NOMO-1 treated with dmso at 0.1 percent for 144 hours (cell line): ENCODE measurements at regions not wholly inside any gene's neighbourhood (a gene's known extent, or its start where the extent isn't known, plus 50 kb on each side); places are given as distances from the start of the nearest gene placed in this dataset.

Experiments
- DNase-seq: peaks from one replicate; lab custom pipeline; 2025; ENCODE audit not compliant: unreplicated experiment; lab: John Stamatoyannopoulos, UW

DNA sequence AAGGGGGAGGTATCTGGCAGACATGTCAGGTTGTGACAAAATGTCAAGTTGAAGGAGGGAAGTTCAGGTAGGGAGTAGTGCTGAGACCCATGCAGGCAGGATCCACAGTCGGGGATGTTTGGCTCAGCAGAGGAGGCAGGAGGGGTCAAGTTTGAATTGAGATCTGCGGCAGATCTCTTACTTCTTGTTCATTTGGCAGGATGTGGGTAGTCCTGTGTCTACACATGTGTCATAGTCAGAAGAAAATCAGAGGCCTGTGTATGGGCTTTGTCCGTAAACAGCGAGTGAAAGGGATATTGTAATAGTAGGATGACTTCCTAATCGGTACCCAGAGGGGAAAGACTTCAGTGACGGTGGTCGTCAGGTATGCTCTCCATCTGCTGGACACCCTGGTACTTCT lies 203.8 kb upstream of the MTPN start:
- no peak for DNase-seq

DNA sequence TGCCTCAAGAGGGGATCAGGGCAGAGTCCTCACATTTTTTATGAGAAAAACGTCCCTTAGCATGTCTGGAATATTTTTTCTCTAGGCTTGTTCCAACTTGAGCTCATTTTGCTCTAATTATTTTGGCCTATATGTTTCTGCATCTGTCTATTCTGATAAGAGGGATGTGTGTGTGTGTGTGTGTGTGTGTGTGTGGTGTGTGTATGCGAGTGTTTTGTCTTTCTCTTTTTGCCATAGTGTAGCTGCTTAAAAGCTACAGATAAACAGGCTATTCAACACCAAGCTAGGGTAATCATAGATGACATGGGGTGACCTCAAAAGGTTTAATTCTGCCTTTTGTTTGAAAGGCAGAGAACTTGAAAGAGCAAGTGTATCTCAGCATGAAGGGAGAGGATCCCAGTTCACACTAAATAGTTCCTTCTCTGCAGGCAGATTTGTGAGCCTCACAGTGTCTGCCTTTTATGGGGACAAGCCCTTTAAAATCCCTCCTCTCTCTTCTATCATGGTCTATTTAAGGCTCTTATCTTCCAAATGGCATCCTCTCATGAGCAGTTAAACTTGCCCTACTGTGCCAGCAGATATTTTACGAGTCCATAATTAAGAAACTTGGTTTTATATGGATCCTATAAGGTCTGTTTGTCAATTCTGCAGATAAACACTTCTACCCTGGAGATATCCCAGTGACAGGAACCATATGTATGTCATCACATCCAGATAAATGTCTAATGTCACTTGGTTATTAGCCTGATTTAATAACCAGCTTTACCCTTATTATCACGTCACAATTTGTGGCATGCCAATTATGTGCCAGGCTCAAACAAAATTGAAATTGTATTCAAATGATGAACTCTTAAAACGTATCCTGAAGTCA lies 202.9 kb upstream of the MTPN start:
- DNase-seq = no peak

DNA sequence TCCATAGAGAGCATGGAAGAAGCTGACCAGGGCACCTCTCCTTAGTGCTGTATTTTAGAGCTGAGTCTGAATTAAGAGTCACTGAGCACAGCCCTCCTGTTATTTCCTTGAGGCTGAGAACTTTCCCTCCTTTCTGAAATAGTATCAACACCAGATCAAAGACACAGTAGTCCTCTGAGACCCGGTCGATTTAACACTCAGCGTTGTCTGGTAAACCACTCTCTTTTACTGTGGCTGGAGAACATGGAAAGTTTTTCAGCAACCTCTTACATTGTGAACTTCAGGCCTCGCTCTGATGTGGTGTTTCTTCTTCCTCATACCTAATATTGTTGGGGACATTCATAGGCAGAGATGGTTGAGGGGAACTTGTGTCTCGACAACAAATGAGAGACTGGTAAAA lies 202.0 kb upstream of the MTPN start:
- DNase-seq = no peak

DNA sequence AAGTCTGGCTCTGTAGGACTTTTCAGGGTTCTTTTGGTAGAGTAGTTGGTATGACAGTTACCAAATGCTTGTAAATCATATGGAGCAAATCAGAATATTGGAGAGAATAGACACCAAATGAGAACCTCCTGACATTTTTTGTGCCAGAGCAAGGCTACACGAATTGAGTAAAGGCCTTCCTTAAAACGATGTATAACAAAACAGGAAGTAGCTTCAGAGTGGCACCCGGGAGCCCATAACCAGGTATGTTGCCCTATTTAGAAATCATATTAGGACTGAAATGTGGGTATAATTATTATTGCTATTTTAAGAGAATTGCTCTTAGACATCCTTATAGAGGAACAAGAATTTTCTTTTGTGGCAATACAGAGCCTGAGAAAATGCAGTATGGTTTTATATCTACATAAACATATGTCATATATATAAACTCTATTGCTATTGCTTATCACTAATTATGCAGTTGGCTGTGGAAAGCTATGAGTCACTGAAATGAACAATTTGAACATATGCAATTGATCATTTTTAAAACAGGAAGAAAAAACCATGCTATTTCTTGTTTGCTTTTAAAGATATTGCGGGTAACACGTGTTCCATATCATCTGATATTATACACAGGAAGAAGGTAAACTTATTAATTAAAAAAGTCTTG lies 197.4 kb upstream of the MTPN start:
- no peak for DNase-seq

DNA sequence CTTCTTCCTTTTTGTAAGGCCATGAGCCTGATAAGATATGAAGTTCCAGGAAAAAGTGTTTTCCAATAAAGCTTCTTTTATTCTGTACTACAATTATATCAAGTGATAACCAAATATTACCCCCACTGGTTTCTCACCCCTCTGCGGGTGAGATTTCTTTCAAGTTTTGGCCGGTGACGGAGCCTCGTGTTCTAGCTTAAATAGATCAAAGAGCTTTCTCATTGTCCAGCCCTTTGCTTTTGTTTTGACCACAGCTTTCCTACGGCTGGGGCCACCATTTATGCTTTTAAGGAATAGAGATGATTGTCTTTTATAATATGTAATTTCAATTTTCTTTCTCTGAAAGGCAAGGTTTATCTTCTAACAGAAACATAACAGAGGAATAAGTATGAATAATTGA lies 196.7 kb upstream of the MTPN start:
- DNase-seq = no peak

DNA sequence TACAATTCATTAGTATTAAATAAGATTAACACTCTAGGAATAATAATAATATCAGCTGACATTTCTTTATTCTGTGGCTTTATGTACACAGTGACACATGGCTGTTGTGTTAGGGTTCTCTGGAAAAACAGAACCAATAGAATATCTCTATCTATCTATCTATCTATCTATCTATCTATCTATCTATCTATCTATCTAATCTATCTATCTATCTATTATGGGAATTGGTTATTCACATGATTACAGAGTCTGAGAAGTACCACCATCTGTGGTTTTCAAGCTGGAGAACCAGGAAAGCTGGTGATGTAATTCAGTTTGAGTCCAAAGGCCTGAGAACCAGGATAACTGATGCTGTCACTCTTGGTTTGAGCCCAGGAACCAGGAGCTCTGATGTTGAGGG lies 194.1 kb upstream of the MTPN start:
- no peak for DNase-seq

DNA sequence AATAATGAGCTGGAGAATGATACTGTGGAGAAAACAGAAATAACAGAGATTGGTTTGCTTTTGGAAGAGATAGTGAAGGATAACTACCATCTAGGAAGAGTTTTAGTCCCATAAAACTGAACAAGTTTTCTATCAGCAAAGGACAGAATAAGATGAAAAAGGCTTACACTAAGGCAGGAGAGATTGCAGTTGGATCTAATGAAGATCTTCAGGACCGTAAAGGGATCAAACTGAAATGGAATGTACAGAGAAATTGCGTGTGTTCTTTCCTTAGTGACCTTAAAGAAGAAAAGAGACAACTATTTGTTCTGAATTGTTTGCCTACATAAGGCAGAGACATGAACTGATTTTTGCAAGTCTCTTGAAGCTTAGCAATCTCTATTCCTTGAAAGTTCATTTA lies 191.7 kb upstream of the MTPN start:
- no peak for DNase-seq

DNA sequence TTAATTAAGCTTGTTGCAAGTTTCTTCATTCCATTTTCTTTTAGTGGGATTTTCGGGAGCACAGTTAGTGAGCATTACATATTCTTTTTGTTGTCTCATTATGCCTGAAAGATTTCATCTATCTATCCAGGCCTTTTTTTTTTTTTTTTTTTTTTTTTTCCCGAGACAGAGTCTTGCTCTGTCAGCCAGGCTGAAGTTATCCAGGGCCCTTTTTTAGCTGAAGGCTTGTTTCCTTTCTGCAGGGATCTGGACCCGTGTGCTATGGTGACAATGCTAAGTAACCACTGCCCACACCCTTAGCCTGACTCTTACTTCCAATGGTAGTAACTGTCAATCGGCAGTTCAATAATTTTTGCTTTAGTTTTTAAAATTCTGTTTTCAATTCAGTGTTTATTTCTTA lies 190.8 kb upstream of the MTPN start:
- no peak for DNase-seq

DNA sequence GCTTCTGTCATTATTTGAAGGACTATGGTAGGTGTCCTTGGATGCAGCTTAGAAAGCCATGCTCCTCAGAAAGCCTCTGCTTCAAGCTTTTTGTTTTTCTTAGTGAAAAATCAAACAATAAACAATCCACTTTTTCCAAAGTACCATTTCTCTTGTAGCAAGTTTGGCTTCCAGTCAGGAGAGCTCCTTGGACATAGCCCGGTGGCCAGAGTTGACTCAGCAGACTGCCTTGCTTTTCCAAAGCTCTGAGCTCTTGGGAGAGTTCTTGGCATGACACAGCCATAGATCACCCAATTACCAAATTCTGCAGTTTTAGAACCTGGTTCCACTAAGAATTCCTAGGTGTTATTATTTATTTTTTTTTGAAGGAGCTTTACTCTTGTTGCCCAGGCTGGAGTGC lies 189.4 kb upstream of the MTPN start:
- DNase-seq = no peak

DNA sequence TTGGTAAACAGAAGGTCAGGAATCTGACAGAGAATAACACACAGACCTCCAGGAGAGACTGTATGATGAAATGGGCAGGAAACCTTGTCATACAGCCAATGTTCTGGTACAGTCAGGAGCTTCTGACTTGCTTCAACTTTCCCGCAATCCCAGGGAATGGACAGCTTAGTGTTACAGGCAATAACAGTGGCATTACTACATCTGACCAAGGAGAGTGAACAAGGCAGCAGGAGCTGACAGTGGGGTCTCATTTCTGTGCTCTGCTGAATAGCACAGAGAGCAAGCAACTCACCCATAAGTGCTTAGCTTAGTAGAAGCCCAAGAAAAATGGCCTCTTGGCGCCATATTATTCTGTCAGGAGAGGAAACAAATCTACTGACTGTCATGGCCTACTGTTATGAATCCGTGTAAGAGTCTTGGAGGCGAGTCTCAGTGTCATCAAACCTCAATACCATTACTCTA lies 186.2 kb upstream of the MTPN start:
- DNase-seq = no peak

DNA sequence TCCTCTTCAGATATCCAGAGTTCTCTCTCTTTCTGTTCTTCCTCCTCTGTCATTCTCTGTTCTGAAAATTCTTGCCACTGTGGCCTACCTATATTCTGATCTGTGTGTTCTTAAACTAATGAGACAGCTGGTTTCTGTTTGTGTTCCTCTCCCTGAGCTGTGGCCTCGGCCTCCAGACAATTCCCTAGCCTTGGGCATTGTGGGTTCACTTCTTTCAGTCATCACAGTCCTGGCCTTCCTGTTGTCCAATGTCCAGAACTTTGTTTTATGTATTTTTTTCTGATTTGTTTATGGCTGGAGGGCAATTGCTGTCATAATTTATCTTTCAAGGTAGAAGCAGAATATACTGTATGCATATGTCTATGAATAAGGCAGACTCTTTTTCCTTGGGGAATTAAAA lies 173.2 kb upstream of the MTPN start:
- no peak for DNase-seq

DNA sequence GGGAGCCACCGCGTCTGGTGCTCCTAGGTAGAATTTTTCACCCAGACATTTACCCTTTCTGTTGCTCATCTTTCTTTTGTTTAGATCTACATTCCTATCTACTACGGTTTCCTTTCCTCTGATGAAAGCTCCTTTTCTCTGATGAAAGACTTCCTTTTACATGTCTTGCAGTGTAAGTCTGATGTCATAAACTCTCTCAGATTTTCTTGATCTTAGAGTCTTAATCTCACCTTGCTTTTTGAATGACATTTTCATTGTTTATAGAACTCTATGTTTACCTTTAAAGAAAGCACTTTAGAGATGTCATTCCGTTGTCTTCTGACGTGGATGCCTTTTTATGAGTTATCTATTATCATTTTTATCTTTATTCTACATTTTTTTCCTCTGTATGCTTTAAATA lies 171.8 kb upstream of the MTPN start:
- no peak for DNase-seq

DNA sequence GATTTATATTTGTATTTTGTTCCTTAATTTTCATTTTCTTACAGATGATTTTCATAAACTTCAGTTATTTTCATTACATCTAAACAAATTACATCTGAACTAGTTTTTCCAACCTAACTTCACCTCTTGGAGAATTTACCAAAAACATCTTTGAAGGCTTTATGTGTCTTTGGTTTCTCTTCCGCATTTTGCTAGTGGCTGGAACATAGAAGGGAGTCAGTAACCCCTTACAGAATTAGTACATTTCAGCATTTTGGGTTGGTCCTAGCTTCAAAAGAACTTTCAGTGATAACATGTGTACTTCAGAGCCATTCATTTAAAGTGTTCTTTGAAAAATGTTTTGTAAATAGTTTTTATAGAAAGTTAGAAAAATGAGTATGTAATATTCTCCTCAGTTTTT lies 169.8 kb upstream of the MTPN start:
- no peak for DNase-seq

DNA sequence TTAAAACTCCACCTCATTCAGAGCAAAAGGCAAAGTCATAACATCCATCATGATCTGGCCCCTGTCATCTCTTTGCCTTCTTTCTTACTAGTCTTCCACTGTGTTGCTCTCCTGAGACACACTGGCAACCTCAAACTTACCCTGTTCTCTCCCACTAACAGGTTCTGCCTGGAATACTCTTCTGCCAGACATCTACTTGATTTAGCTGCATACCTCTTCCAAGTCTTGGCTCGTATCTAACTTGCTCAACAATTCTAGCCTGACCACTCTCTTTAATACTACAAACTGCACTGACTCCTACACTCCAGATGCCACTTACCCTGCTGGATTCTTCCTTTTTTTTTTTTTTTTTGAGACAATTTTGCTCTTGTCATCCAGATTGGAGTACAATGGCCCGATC lies 167.0 kb upstream of the MTPN start:
- DNase-seq = no peak

DNA sequence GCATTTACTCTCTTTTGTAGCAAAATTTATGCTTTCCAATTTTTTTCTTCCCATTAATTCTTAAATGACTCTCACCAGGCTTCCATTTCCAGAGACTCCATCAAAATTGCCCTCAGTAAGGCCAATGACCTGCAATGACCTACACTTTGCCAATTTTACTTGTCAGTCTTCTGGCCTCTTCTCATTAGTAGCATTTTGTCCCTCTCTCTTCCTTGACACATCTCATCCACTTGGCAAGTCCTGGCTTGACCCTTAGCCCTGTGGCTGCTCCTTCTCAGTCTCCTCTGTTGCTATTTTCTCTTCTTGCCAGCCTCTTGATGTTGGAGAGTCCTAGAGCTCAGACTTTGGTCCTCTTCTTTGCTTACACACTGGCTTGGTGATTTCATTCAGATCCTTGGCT lies 166.1 kb upstream of the MTPN start:
- DNase-seq = no peak

DNA sequence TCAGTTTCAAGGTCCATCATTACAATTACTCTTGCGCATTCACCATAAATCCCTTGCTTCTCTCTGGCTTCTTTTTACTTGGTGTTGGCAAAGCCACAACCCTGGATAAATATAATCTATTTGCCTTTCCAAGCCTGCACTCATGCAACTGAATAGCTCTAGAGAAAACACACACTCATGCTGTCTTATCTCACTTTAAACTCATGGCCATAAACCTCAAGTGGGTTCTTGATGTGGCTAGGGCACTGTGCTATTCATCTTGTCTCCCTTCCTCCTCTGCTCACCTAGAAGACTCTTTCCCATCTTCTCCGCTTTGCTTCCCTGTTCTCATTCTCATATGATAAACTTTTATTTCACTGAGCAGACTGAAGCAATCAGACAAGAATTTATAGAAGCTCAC lies 165.4 kb upstream of the MTPN start:
- DNase-seq = no peak

DNA sequence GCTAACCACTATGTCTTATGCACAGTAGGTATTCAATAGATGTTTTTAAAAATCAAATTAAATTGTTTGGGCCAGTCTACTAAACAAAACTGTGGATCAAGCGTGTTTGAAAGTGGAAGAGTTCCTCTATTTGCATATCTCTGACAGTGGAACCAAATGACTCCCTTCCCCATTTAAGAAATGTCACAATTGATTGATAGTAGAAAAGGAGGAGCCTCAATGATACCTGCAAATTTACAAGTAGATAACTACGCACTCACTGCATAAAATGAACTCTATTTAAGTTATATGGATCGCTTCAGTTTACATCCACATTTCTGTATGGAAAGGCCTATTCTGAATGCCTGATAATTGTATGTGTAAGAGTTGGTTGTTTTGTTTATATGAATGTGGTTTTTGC lies 163.3 kb upstream of the MTPN start:
- DNase-seq = no peak

DNA sequence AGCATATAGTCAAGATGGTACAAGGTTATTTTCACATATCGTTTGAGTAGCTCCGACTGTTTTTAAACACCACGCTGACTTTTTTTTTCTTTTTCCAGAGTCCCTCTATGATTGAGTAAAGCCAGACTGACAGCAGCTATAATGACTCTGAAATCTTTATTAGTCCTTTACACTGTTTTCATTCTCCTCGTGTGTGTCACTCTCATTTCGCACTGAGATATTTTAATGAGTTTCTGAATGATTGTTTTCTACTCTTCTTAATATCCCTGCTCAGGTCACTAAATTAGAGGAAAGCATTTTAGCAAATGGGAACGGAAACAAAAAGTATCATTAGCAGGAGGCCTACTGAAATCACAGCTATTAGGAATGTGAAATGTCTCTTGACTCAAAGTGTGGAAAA lies 162.3 kb upstream of the MTPN start:
- DNase-seq = no peak

DNA sequence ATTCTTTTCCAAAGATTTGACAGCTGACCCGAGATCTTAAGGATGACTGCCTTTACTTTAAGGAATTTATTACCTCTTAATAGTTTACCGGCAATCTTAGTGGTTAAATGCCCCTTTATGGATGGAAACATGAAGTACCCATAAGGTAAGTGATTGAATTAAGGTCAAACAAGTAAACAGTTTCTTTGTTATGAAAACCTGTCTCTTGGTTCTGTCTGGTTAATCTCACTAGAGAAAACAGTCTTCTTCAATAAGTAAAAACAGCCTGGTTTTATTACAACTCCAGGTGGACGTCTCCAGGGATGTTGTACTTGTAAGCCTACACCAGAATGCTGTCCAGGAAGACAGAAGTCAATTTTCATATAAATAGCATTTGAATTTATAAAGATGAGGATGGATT lies 161.8 kb upstream of the MTPN start:
- DNase-seq = no peak

DNA sequence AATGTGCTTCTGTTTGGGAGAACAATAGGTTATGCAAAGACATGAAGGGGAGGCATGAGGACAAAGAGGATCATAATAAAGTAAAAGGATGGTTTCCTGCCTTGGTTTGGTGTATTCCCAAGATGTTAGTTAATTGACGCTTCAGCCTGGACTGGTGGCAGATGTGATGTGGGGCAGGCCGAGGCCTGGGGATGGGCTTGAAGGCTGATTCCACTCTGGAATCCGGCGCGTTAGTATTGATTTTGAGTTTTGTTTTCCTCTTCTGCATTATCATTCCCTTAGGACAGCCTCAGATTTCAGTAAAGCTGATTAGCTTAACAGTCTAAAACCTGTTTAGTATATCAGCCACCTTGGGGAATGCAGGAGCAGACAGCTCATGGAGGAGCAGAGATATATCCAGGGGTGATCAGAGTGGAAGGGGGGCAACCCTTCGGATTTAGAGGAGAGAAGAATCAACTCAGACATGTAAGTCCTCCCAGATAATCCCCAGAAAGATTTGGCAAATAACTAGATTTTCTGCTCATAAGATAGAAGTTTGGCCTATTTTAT lies 159.8 kb upstream of the MTPN start:
- no peak for DNase-seq

DNA sequence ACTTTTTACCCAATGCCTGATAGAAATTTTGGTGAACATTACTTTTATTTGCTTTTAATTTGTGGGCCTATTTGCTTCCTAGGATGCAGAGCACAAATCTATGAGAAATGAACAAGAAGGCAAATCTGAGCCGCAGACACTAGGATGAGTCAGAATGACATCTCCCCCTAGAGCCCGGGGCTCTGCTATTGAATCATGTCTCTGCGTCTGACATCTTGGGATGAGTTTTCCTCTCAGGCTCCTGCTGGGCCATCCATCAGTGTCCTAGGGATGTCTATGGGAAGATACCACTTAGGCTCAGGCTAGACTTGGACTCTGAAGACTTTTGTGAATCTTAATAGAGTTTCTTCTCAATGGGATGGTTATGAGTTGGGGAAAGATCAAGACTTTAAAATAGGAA lies 157.3 kb upstream of the MTPN start:
- no peak for DNase-seq

DNA sequence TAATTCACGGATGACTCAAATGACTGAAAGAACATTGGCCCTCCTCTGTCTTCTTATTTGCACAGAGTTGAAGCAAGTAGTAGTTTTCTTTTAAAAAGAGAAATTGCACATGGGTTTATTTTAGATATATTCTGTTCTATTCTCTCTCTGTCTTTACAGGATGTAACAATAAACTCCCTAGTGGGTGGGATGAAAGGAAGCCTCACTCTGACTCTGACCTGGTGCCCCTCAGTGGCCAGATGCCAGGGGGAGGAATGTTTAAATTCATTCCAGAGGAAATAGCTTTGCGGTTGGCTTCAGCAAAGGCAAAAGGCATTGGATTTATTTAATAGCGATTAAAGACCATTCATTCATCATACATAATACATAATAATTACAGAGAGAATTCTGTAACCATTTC lies 156.4 kb upstream of the MTPN start:
- no peak for DNase-seq

DNA sequence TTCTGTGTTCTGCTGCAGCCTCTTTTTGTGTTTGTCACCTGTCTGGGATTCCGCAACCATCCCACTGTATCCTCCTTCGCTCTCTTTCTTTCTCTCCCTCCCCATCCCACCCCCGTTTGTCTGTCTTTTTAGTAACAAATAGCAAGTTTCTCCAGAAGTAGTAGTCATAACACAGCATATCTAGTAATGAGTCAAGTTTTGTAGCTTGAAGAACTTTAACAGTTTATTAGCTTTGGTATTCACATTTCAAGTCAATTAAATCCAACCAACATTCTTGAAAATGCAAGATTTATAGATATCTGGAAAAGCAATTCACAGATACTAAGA lies 154.1 kb upstream of the MTPN start:
- no peak for DNase-seq
